Endothelial cell of umbilical vein (primary cell): ENCODE measurements at regions not wholly inside any gene's neighbourhood (a gene's known extent, or its start where the extent isn't known, plus 50 kb on each side); places are given as distances from the start of the nearest gene placed in this dataset.

Source experiments
- BruUV-seq: library from RNA; stranded (reverse); fragments of 400-500 nt; replicated peaks from 2 replicates; lab custom pipeline; 2021; lab: Mats Ljungman, UMichigan
- CTCF ChIA-PET: fragments of 300-600, 350-600 bp; sonication (Branson Sonifier 250); formaldehyde crosslinking; loops from one replicate; lab custom pipeline; 2021; ENCODE audit warnings: antibody characterized with exemption, inconsistent platforms; lab: Charles Lee
- POLR2A ChIA-PET: fragments of 300-600, 350-600 bp; sonication (Branson Sonifier 250); formaldehyde crosslinking; loops from one replicate; lab custom pipeline; 2021; ENCODE audit warnings: antibody characterized with exemption, inconsistent platforms; lab: Charles Lee
- DNase-seq: peaks from one replicate; pipeline ENCODE4 v3.0.0-alpha.2; 2011; ENCODE audit warnings: low read depth, low spot score
- FAIRE-seq: peaks from 2 replicates; lab custom pipeline; 2011; peaks lifted over from hg19 to GRCh38; lab: Jason Lieb, UNC
- H2AFZ ChIP-seq: 2 replicates; pipeline ENCODE4 v1.6.0; 2012; ENCODE audit warnings: low read depth, low read length, control low read depth, inconsistent platforms
- H3K27ac ChIP-seq: 2 replicates; pipeline ENCODE4 v1.5.1; 2011; ENCODE audit warnings: low read depth, mild to moderate bottlenecking, control low read depth, low read length, moderate library complexity; ENCODE audit not compliant: insufficient read depth
- H3K27me3 ChIP-seq, 2 experiments: 2 replicates each; pipeline versions ENCODE4 v1.6.0 to v1.6.1; 2011; ENCODE audit warnings: low read length in 2 of 2, mixed read lengths in 1 of 2; ENCODE audit not compliant: control insufficient read depth in 2 of 2, insufficient read depth in 2 of 2
- H3K36me3 ChIP-seq, 2 experiments: 2 replicates in 1 of 2; 3 replicates in 1 of 2; pipeline ENCODE4 v1.5.1; 2011; ENCODE audit warnings: low read length in 2 of 2, mild to moderate bottlenecking in 1 of 2, moderate library complexity in 1 of 2; ENCODE audit not compliant: control insufficient read depth in 2 of 2, insufficient read depth in 2 of 2; ENCODE audit errors: extremely low read depth in 1 of 2
- H3K4me1 ChIP-seq: 3 replicates; pipeline ENCODE4 v1.5.1; 2011; ENCODE audit warnings: mild to moderate bottlenecking, low read length; ENCODE audit not compliant: control insufficient read depth, insufficient read depth; ENCODE audit errors: extremely low read depth
- H3K4me2 ChIP-seq: 2 replicates; pipeline ENCODE4 v1.6.1; 2011; ENCODE audit warnings: low read length, control low read depth, mixed read lengths; ENCODE audit not compliant: insufficient read depth
- H3K4me3 ChIP-seq, 3 experiments: fragments of 200-600 bp in 1 of 3; sonication (generic), shearing (Covaris generic) in 1 of 3; replicated peaks in 1 of 3; 2 replicates each; pipeline ENCODE4 v1.5.1; 2011 to 2016; ENCODE audit warnings: control low read depth in 3 of 3, low read length in 3 of 3, mild to moderate bottlenecking in 2 of 3, inconsistent platforms in 1 of 3, low read depth in 1 of 3, moderate library complexity in 1 of 3; ENCODE audit not compliant: insufficient read depth in 1 of 3
- H3K79me2 ChIP-seq: 2 replicates; pipeline ENCODE4 v1.6.0; 2012; ENCODE audit warnings: low read length, inconsistent platforms; ENCODE audit not compliant: control insufficient read depth, insufficient read depth
- H3K9ac ChIP-seq: replicated peaks from 2 replicates; pipeline ENCODE3; 2011; ENCODE audit warnings: low read length, control low read depth; ENCODE audit not compliant: insufficient read depth; ENCODE audit errors: extremely low read depth
- H3K9me1 ChIP-seq: replicated peaks from 3 replicates; pipeline ENCODE4 v1.6.0; 2011; ENCODE audit warnings: mild to moderate bottlenecking, low read length; ENCODE audit not compliant: control insufficient read depth, insufficient read depth; ENCODE audit errors: extremely low read depth
- H3K9me3 ChIP-seq: replicated peaks from 2 replicates; pipeline ENCODE4 v1.5.1; 2012; ENCODE audit warnings: low read length, inconsistent platforms; ENCODE audit not compliant: control insufficient read depth, insufficient read depth
- H4K20me1 ChIP-seq: replicated peaks from 2 replicates; pipeline ENCODE3; 2011; ENCODE audit warnings: mild to moderate bottlenecking, low read length; ENCODE audit not compliant: control insufficient read depth, insufficient read depth; ENCODE audit errors: extremely low read depth
- EZH2 ChIP-seq: IDR thresholded peaks from 2 replicates; pipeline ENCODE4 v1.6.1; 2012; ENCODE audit warnings: borderline replicate concordance, low read depth, mild to moderate bottlenecking, moderate library complexity, low read length, inconsistent platforms; ENCODE audit not compliant: severe bottlenecking
- FOS ChIP-seq: IDR thresholded peaks from 2 replicates; pipeline ENCODE4 v1.6.1; 2011; ENCODE audit warnings: mild to moderate bottlenecking, low read length, moderate library complexity, borderline replicate concordance; ENCODE audit not compliant: insufficient read depth
- GATA2 ChIP-seq: IDR thresholded peaks from 2 replicates; pipeline ENCODE4 v1.7.0; 2011; ENCODE audit warnings: low read depth, mild to moderate bottlenecking, moderate library complexity, mixed read lengths, low read length; ENCODE audit not compliant: insufficient read length, insufficient read depth
- JUN ChIP-seq: IDR thresholded peaks from 2 replicates; pipeline ENCODE4 v1.6.1; 2011; ENCODE audit warnings: borderline replicate concordance, low read depth; ENCODE audit not compliant: insufficient read length, insufficient read depth
- MYC ChIP-seq: IDR thresholded peaks from one replicate; pipeline ENCODE4 v1.6.1; 2011; ENCODE audit warnings: mild to moderate bottlenecking, low read depth, low read length
- POLR2A ChIP-seq: IDR thresholded peaks from 2 replicates; pipeline ENCODE4 v1.6.1; 2012; ENCODE audit warnings: low read depth, mild to moderate bottlenecking, control low read depth, low read length
- POLR2AphosphoS5 ChIP-seq: IDR thresholded peaks from 2 replicates; pipeline ENCODE4 v1.6.1; 2012; ENCODE audit warnings: low read depth, mild to moderate bottlenecking, control low read depth, low read length, moderate library complexity; ENCODE audit not compliant: insufficient read depth
- dilution Hi-C: fragments of 300-500 bp; cut with MboI; formaldehyde crosslinking; loops from one replicate; pipeline ENCODE4 v1.15.0; 2019; ENCODE audit warnings: low sequenced_read_pairs; ENCODE audit not compliant: extremely low pct_ligation_motif_present
- intact Hi-C: fragments of 100-400 bp; cut with micrococcal nuclease; formaldehyde crosslinking; loops from one replicate; pipeline ENCODE4 v1.10.0; 2022
- TF ChIP-seq, protein P1 (sequence below), 2 donors: IDR thresholded peaks; 1 replicate in 1 of 2; 2 replicates in 1 of 2; pipeline ENCODE4 v1.5.1; 2011; ENCODE audit warnings: low read length in 2 of 2, mild to moderate bottlenecking in 2 of 2, moderate library complexity in 2 of 2, control low read depth in 1 of 2, inconsistent platforms in 1 of 2, low read depth in 1 of 2; ENCODE audit not compliant: insufficient read depth in 1 of 2; ENCODE audit errors: extremely low read depth in 1 of 2
- TF ChIP-seq, protein P2 (sequence below): IDR thresholded peaks from 2 replicates; pipeline ENCODE4 v1.6.1; 2011; ENCODE audit not compliant: insufficient read depth, insufficient read length

DNA sequence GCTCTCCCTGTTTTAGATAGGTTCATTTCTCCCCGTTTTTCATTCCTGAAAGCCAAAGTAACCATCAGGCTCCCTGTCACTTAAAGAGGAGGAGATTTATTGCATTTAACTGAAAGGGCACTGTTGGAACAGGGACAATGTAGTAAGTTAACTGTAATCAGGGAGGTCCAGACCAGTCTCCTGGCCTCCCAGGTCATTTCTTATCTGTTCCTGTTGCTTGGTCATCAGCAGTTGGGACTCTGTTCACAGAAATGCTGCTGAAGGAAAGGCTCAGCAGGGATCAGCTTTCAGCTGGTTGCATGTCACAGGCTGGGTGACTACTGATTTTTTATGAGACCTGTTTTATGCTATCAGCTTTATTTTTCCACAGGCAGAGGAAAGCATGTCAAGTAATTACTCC lies 622.6 kb upstream of the GOT2 start:
- dilution Hi-C loops (no loop called here), intact Hi-C loops (no loop called here)
- Histone ChIP-seq H3K9me1 (no peaks in the 10 kb centered on the region), H3K27ac (no peak overlapping the region), H3K9ac (no peak overlapping the region), H4K20me1 (no peaks in the 10 kb centered on the region), H3K27me3 (no peaks in the 10 kb centered on the region), H2AFZ (peak overlapping the region; percentile 29), H3K36me3 (no peaks in the 10 kb centered on the region), H3K9me3 (no peaks in the 10 kb centered on the region), H3K79me2 (no peaks in the 10 kb centered on the region), H3K4me3 (no peak overlapping the region), H3K4me1 (no peaks in the 10 kb centered on the region), H3K4me2 (no peak overlapping the region)
- DNase-seq (peak; percentile 89), FAIRE-seq (no peak)
- TF ChIP-seq EZH2 (no peak), JUN (no peak), GATA2 (no peak), POLR2AphosphoS5 (no peak), POLR2A (no peak), FOS (no peak), MYC (no peak)
- TF ChIP-seq, protein P1, sequence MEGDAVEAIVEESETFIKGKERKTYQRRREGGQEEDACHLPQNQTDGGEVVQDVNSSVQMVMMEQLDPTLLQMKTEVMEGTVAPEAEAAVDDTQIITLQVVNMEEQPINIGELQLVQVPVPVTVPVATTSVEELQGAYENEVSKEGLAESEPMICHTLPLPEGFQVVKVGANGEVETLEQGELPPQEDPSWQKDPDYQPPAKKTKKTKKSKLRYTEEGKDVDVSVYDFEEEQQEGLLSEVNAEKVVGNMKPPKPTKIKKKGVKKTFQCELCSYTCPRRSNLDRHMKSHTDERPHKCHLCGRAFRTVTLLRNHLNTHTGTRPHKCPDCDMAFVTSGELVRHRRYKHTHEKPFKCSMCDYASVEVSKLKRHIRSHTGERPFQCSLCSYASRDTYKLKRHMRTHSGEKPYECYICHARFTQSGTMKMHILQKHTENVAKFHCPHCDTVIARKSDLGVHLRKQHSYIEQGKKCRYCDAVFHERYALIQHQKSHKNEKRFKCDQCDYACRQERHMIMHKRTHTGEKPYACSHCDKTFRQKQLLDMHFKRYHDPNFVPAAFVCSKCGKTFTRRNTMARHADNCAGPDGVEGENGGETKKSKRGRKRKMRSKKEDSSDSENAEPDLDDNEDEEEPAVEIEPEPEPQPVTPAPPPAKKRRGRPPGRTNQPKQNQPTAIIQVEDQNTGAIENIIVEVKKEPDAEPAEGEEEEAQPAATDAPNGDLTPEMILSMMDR (IDR thresholded peaks at IDR 0.05; ENCODE audit: extremely low read depth in 1 of 2, insufficient read depth in 1 of 2, low read depth in 1 of 2, low read length in 2 of 2): no peak
- TF ChIP-seq, protein P2, sequence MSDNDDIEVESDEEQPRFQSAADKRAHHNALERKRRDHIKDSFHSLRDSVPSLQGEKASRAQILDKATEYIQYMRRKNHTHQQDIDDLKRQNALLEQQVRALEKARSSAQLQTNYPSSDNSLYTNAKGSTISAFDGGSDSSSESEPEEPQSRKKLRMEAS: no peak
- CTCF ChIA-PET: no interaction called here
- no TSS peak for BruUV-seq
- POLR2A ChIA-PET: interaction anchor here (0.6 kb wide), 1 partner anchor 807 kb away, joined by 5 read pairs; no protein-coding TSS in a partner anchor
